ENCODE measurements at regions not wholly inside any gene's neighbourhood (a gene's known extent, or its start where the extent isn't known, plus 50 kb on each side); places are given as distances from the start of the nearest gene placed in this dataset.

DNA sequence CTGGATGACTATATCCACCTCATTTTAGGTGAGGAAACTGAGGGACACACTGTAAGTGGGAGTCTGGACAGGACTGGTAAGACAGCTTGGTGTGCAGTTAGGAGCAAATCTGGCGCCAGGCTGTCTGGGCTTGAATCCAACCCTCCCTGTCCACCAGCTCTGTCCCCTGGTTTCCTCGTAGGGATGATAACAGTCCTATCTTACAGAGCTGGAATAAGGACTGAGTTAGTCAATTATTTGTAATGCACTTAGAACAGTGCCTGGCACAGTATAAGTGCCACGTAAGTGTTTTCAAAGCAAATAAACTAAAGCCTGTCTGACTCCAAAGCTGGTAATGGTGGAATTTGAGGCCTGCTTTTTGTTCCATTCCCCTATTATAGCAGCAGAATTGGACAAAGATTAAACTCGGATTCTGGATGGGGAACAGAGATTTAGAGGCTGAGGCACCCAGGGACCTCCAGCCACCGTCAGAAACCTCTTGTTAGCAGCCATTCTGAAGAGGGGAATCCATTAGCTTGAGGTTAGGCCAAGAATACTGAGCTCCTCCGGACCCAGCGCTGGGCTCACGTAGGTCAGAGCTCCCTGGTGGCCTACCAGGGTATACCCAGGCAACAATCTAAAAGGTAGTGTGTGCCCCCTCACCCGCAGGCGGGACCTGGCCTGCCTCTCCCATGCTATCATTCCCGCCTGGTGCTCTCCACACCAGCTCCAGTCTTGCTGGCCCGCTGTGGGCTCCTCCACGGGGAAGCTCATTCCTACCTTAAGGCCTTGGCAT lies 102.1 kb downstream of the UCHL1 start (continued):
- TF ChIP-seq EGR1 (IDR thresholded peaks at IDR 0.05; ENCODE audit: borderline replicate concordance, low read depth, low read length) (no peak), RAD21 (IDR thresholded peaks at IDR 0.05 in 1 of 2, conservative IDR thresholded peaks at IDR 0.05 in 1 of 2; ENCODE audit: low read depth in 2 of 2, low read length in 2 of 2) (peak; percentile 67 to 80), NANOG (IDR thresholded peaks at IDR 0.05; ENCODE audit: insufficient read depth, low read depth, low read length, poor library complexity, severe bottlenecking) (no peak), POLR2A (IDR thresholded peaks at IDR 0.05; ENCODE audit: control extremely low read depth in 1 of 2, low read depth in 2 of 2, low read length in 2 of 2) (no peak), YY1 (IDR thresholded peaks at IDR 0.05; ENCODE audit: low read depth, low read length) (peak; percentile 69), CEBPB (IDR thresholded peaks at IDR 0.05; ENCODE audit: low read depth, low read length) (no peak), KDM5A (IDR thresholded peaks at IDR 0.05; ENCODE audit: low read length) (no peak), POLR2AphosphoS5 (IDR thresholded peaks at IDR 0.05; ENCODE audit: low read depth, low read length) (no peak), CHD1 (IDR thresholded peaks at IDR 0.05; ENCODE audit: low read depth, low read length) (no peak), POU5F1 (IDR thresholded peaks at IDR 0.05; ENCODE audit: low read depth, low read length) (no peak), BACH1 (IDR thresholded peaks at IDR 0.05; ENCODE audit: low read length) (no peak), SP1 (IDR thresholded peaks at IDR 0.05; ENCODE audit: low read depth, low read length) (no peak), CREB1 (IDR thresholded peaks at IDR 0.05) (peak; percentile 32; the same call in 1 of the 2 replicates), KDM1A (IDR thresholded peaks at IDR 0.05; ENCODE audit: borderline replicate concordance, low read length) (no peak)
- TF ChIP-seq, protein P1, sequence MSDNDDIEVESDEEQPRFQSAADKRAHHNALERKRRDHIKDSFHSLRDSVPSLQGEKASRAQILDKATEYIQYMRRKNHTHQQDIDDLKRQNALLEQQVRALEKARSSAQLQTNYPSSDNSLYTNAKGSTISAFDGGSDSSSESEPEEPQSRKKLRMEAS (IDR thresholded peaks at IDR 0.05): peak; percentile 50
- TF ChIP-seq, protein P2, sequence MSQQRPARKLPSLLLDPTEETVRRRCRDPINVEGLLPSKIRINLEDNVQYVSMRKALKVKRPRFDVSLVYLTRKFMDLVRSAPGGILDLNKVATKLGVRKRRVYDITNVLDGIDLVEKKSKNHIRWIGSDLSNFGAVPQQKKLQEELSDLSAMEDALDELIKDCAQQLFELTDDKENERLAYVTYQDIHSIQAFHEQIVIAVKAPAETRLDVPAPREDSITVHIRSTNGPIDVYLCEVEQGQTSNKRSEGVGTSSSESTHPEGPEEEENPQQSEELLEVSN (IDR thresholded peaks at IDR 0.05): peak; percentile 50; the same call in 1 of the 2 replicates
